Trophoblast cell (in vitro differentiated cells and primary cell): ENCODE measurements at regions not wholly inside any gene's neighbourhood (a gene's known extent, or its start where the extent isn't known, plus 50 kb on each side); places are given as distances from the start of the nearest gene placed in this dataset.

ENCODE experiments used
- DNase-seq, 2 donors: peaks; one replicate each; pipeline ENCODE4 v3.0.0-alpha.2; 2016
- H2AFZ ChIP-seq: 2 replicates; pipeline ENCODE4 v1.6.1; 2013; ENCODE audit warnings: low read length, moderate library complexity, mild to moderate bottlenecking; ENCODE audit not compliant: insufficient read depth, poor library complexity
- H2AK5ac ChIP-seq: 2 replicates; pipeline ENCODE4 v1.6.1; 2013; ENCODE audit warnings: mild to moderate bottlenecking, low read length
- H2BK120ac ChIP-seq: 2 replicates; pipeline ENCODE4 v1.6.1; 2013; ENCODE audit warnings: low read length, mild to moderate bottlenecking, moderate library complexity; ENCODE audit not compliant: insufficient read depth, poor library complexity
- H2BK12ac ChIP-seq: 2 replicates; pipeline ENCODE4 v1.6.1; 2013; ENCODE audit warnings: mild to moderate bottlenecking, low read length, moderate library complexity
- H2BK5ac ChIP-seq: 2 replicates; pipeline ENCODE4 v1.6.1; 2013; ENCODE audit warnings: low read length, low read depth, moderate library complexity, mild to moderate bottlenecking; ENCODE audit not compliant: poor library complexity
- H3K14ac ChIP-seq: 2 replicates; pipeline ENCODE4 v1.6.1; 2013; ENCODE audit warnings: mild to moderate bottlenecking, low read length
- H3K18ac ChIP-seq: 2 replicates; pipeline ENCODE4 v1.6.1; 2013; ENCODE audit warnings: mild to moderate bottlenecking, low read length
- H3K23ac ChIP-seq: 2 replicates; pipeline ENCODE4 v1.6.1; 2013; ENCODE audit warnings: low read length
- H3K27ac ChIP-seq: 2 replicates; pipeline ENCODE4 v1.5.1; 2013; ENCODE audit warnings: low read depth, mild to moderate bottlenecking, inconsistent platforms, low read length, moderate library complexity
- H3K27me3 ChIP-seq: 2 replicates; pipeline ENCODE4 v1.6.1; 2013; ENCODE audit warnings: inconsistent platforms, mild to moderate bottlenecking, low read length, moderate library complexity; ENCODE audit not compliant: insufficient read depth
- H3K36me3 ChIP-seq, 2 experiments: 1 replicate in 1 of 2; 2 replicates in 1 of 2; pipeline ENCODE4 v1.6.1; 2013; ENCODE audit warnings: low read length in 2 of 2, mild to moderate bottlenecking in 2 of 2, moderate library complexity in 1 of 2; ENCODE audit not compliant: insufficient read depth in 2 of 2, control insufficient read depth in 1 of 2
- H3K4ac ChIP-seq: 2 replicates; pipeline ENCODE4 v1.6.1; 2013; ENCODE audit warnings: low read depth, mild to moderate bottlenecking, low read length, moderate library complexity
- H3K4me1 ChIP-seq, 2 experiments: 1 replicate in 1 of 2; 2 replicates in 1 of 2; pipeline ENCODE4 v1.6.1; 2013; ENCODE audit warnings: low read length in 2 of 2, mild to moderate bottlenecking in 2 of 2, moderate library complexity in 1 of 2; ENCODE audit not compliant: insufficient read depth in 2 of 2, control insufficient read depth in 1 of 2
- H3K4me2 ChIP-seq: 2 replicates; pipeline ENCODE4 v1.6.1; 2013; ENCODE audit warnings: inconsistent platforms, mild to moderate bottlenecking, low read length, moderate library complexity
- H3K4me3 ChIP-seq: 2 replicates; pipeline ENCODE4 v1.5.1; 2013; ENCODE audit warnings: mild to moderate bottlenecking, low read depth, low read length, inconsistent platforms
- H3K79me1 ChIP-seq: one replicate; pipeline ENCODE4 v1.6.1; 2013; ENCODE audit warnings: low read length
- H3K79me2 ChIP-seq: 2 replicates; pipeline ENCODE4 v1.6.1; 2013; ENCODE audit warnings: low read length, mild to moderate bottlenecking; ENCODE audit not compliant: control insufficient read depth, insufficient read depth, poor library complexity
- H3K9ac ChIP-seq: 2 replicates; pipeline ENCODE4 v1.6.1; 2013; ENCODE audit warnings: mild to moderate bottlenecking, low read length
- H3K9me3 ChIP-seq: 2 replicates; pipeline ENCODE4 v1.6.1; 2013; ENCODE audit warnings: low read depth, mild to moderate bottlenecking, control low read depth, inconsistent platforms, low read length; ENCODE audit not compliant: insufficient read depth
- H4K12ac ChIP-seq: 2 replicates; pipeline ENCODE4 v1.6.1; 2013; ENCODE audit warnings: low read depth, mild to moderate bottlenecking, low read length, moderate library complexity
- H4K8ac ChIP-seq: 2 replicates; pipeline ENCODE4 v1.6.1; 2013; ENCODE audit warnings: low read depth, mild to moderate bottlenecking, low read length, moderate library complexity
- H4K91ac ChIP-seq: one replicate; pipeline ENCODE4 v1.6.1; 2013; ENCODE audit warnings: low read depth, mild to moderate bottlenecking, low read length, moderate library complexity
- WGBS: extraction: QIAGEN DNeasy Blood & Tissue Kit; methylation state at CpG from one replicate; pipeline ENCODE4 v1.1.7; 2013; ENCODE audit warnings: missing lambda C conversion rate; ENCODE audit not compliant: insufficient read length, insufficient coverage; ENCODE audit errors: extremely low coverage; 5-methylcytosine and 5-hydroxymethylcytosine counted together

GRCh38 chr2:175836361-175836760, 165.7 kb downstream of the LNPK start:
- Histone ChIP-seq H3K23ac (no peak overlapping the region), H4K8ac (no peak overlapping the region), H3K36me3 (no peaks in the 10 kb centered on the region), H3K9ac (no peak overlapping the region), H3K27ac (no peak overlapping the region), H3K79me2 (no peaks in the 10 kb centered on the region), H2AK5ac (no peak overlapping the region), H3K27me3 (no peaks in the 10 kb centered on the region), H3K4me1 (peaks cover 0 to 4% of the 10 kb centered on the region in 2 experiments), H3K14ac (no peak overlapping the region), H3K4me3 (no peak overlapping the region), H2BK120ac (no peak overlapping the region), H4K91ac (no peak overlapping the region), H4K12ac (no peak overlapping the region), H2BK5ac (no peak overlapping the region), H3K18ac (no peak overlapping the region), H2BK12ac (peak overlapping the region; percentile 8), H3K4ac (no peak overlapping the region), H3K9me3 (no peaks in the 10 kb centered on the region), H3K4me2 (no peak overlapping the region), H2AFZ (no peak overlapping the region), H3K79me1 (peaks cover 5% of the 10 kb centered on the region)
- no CpG with 5 or more reads among the region's 2 CpGs for WGBS
- DNase-seq: no peak

GRCh38 chr2:175834477-175834876, 167.6 kb downstream of the LNPK start:
- H3K4me1 ChIP-seq: peaks cover 0 to 4% of the 10 kb centered on the region in 2 experiments
- H2AFZ ChIP-seq: no peak overlapping the region
- H3K36me3 ChIP-seq: no peaks in the 10 kb centered on the region
- no peak overlapping the region for H3K9ac ChIP-seq
- H4K12ac ChIP-seq: no peak overlapping the region
- H2BK5ac ChIP-seq: no peak overlapping the region
- H2BK120ac ChIP-seq: no peak overlapping the region
- no peaks in the 10 kb centered on the region for H3K79me2 ChIP-seq
- no peak overlapping the region for H3K14ac ChIP-seq
- H3K23ac ChIP-seq: no peak overlapping the region
- no peaks in the 10 kb centered on the region for H3K27me3 ChIP-seq
- no peak overlapping the region for H3K27ac ChIP-seq
- H3K4me2 ChIP-seq: no peak overlapping the region
- H2AK5ac ChIP-seq: no peak overlapping the region
- no peak for DNase-seq
- H4K91ac ChIP-seq: no peak overlapping the region
- H3K79me1 ChIP-seq: peaks cover 5% of the 10 kb centered on the region
- H3K9me3 ChIP-seq: no peaks in the 10 kb centered on the region
- no peak overlapping the region for H4K8ac ChIP-seq
- no CpG with 5 or more reads among the region's 5 CpGs for WGBS
- no peak overlapping the region for H3K18ac ChIP-seq
- H3K4ac ChIP-seq: no peak overlapping the region
- H2BK12ac ChIP-seq: no peak overlapping the region
- no peak overlapping the region for H3K4me3 ChIP-seq

GRCh38 chr2:175832866-175833265, 169.2 kb downstream of the LNPK start:
- Histone ChIP-seq H2AK5ac (no peak overlapping the region), H3K27me3 (no peaks in the 10 kb centered on the region), H3K9ac (no peak overlapping the region), H2BK12ac (no peak overlapping the region), H3K4me3 (no peak overlapping the region), H3K18ac (no peak overlapping the region), H3K14ac (no peak overlapping the region), H3K4me1 (peaks cover 0 to 4% of the 10 kb centered on the region in 2 experiments), H4K12ac (no peak overlapping the region), H3K4ac (no peak overlapping the region), H3K23ac (no peak overlapping the region), H2BK120ac (no peak overlapping the region), H3K79me2 (no peaks in the 10 kb centered on the region), H3K79me1 (no peaks in the 10 kb centered on the region), H2AFZ (no peak overlapping the region), H3K9me3 (no peaks in the 10 kb centered on the region), H3K36me3 (no peaks in the 10 kb centered on the region), H3K27ac (no peak overlapping the region), H4K8ac (no peak overlapping the region), H2BK5ac (no peak overlapping the region), H4K91ac (no peak overlapping the region), H3K4me2 (no peak overlapping the region)
- no peak for DNase-seq

GRCh38 chr2:175829741-175830140, 172.3 kb downstream of the LNPK start:
- peak; percentile 50 to 84 for DNase-seq
- no peak overlapping the region for H3K9ac ChIP-seq
- WGBS: no CpG with 5 or more reads among the region's 4 CpGs
- H4K91ac ChIP-seq: no peak overlapping the region
- H3K14ac ChIP-seq: no peak overlapping the region
- H3K79me2 ChIP-seq: no peaks in the 10 kb centered on the region
- H3K18ac ChIP-seq: no peak overlapping the region
- H2BK5ac ChIP-seq: no peak overlapping the region
- no peak overlapping the region for H3K27ac ChIP-seq
- no peaks in the 10 kb centered on the region for H3K79me1 ChIP-seq
- no peak overlapping the region for H3K4ac ChIP-seq
- H3K27me3 ChIP-seq: no peaks in the 10 kb centered on the region
- no peak overlapping the region for H3K4me2 ChIP-seq
- H4K12ac ChIP-seq: no peak overlapping the region
- H3K36me3 ChIP-seq: no peaks in the 10 kb centered on the region
- no peak overlapping the region for H2AK5ac ChIP-seq
- no peak overlapping the region for H3K4me3 ChIP-seq
- no peaks in the 10 kb centered on the region for H3K9me3 ChIP-seq
- peaks cover 0 to 4% of the 10 kb centered on the region in 2 experiments for H3K4me1 ChIP-seq
- no peak overlapping the region for H2BK120ac ChIP-seq
- no peak overlapping the region for H4K8ac ChIP-seq
- no peak overlapping the region for H3K23ac ChIP-seq
- no peak overlapping the region for H2BK12ac ChIP-seq
- H2AFZ ChIP-seq: no peak overlapping the region
